ENCODE measurements at regions not wholly inside any gene's neighbourhood (a gene's known extent, or its start where the extent isn't known, plus 50 kb on each side); places are given as distances from the start of the nearest gene placed in this dataset.

GRCh38 chr14:98925354-98926040 lies 346.5 kb downstream of the BCL11B start:
- H3K36me3 ChIP-seq = no peaks in the 10 kb centered on the region
- DNase-seq = no peak
- no peak overlapping the region for H3K4me3 ChIP-seq
- no peak overlapping the region for H3K9ac ChIP-seq (ENCODE audit: low read depth in 2 of 2, low read length in 2 of 2)
- H3K27ac ChIP-seq = no peak overlapping the region
- intact Hi-C loops (cut with DNase I) = no loop called here
- no peaks in the 10 kb centered on the region for H3K9me3 ChIP-seq
- no peak for TF ChIP-seq CTCF (IDR thresholded peaks at IDR 0.05)
- H3K4me1 ChIP-seq = no peaks in the 10 kb centered on the region
- H3K27me3 ChIP-seq = no peaks in the 10 kb centered on the region

- H3K36me3 ChIP-seq = no peaks in the 10 kb centered on the region
- no peak overlapping the region for H3K4me3 ChIP-seq
- no peaks in the 10 kb centered on the region for H3K9me3 ChIP-seq
- DNase-seq = no peak
- H3K9ac ChIP-seq (ENCODE audit: low read depth in 2 of 2, low read length in 2 of 2) = no peak overlapping the region
- no peak overlapping the region for H3K27ac ChIP-seq
- H3K27me3 ChIP-seq = no peaks in the 10 kb centered on the region
- no peaks in the 10 kb centered on the region for H3K4me1 ChIP-seq
- intact Hi-C loops (cut with DNase I) = no loop called here
- no peak for TF ChIP-seq CTCF (IDR thresholded peaks at IDR 0.05)
These were observed 345.9 kb downstream of the BCL11B start for GRCh38 chr14:98926146-98926545.

GRCh38 chr14:98926801-98927200 lies 345.2 kb downstream of the BCL11B start:
- Histone ChIP-seq H3K4me3 (no peak overlapping the region), H3K4me1 (no peaks in the 10 kb centered on the region), H3K36me3 (no peaks in the 10 kb centered on the region), H3K27ac (no peak overlapping the region), H3K9me3 (no peaks in the 10 kb centered on the region), H3K27me3 (no peaks in the 10 kb centered on the region), H3K9ac (ENCODE audit: low read depth in 2 of 2, low read length in 2 of 2) (no peak overlapping the region)
- DNase-seq = no peak
- no peak for TF ChIP-seq CTCF (IDR thresholded peaks at IDR 0.05)
- intact Hi-C loops (cut with DNase I) = no loop called here

GRCh38 chr14:98927986-98928385 lies 344.0 kb downstream of the BCL11B start:
- no peak overlapping the region for H3K27ac ChIP-seq
- no peak overlapping the region for H3K9ac ChIP-seq (ENCODE audit: low read depth in 2 of 2, low read length in 2 of 2)
- H3K27me3 ChIP-seq = no peaks in the 10 kb centered on the region
- H3K9me3 ChIP-seq = no peaks in the 10 kb centered on the region
- TF ChIP-seq CTCF (IDR thresholded peaks at IDR 0.05) = no peak
- H3K4me1 ChIP-seq = no peaks in the 10 kb centered on the region
- no peak overlapping the region for H3K4me3 ChIP-seq
- H3K36me3 ChIP-seq = no peaks in the 10 kb centered on the region
- no peak for DNase-seq
- intact Hi-C loops (cut with DNase I) = no loop called here

GRCh38 chr14:98928418-98928817 lies 343.6 kb downstream of the BCL11B start:
- H3K9ac ChIP-seq (ENCODE audit: low read depth in 2 of 2, low read length in 2 of 2) = no peak overlapping the region
- no peak overlapping the region for H3K27ac ChIP-seq
- TF ChIP-seq CTCF (IDR thresholded peaks at IDR 0.05) = no peak
- H3K36me3 ChIP-seq = no peaks in the 10 kb centered on the region
- no peaks in the 10 kb centered on the region for H3K27me3 ChIP-seq
- H3K4me3 ChIP-seq = no peak overlapping the region
- no peaks in the 10 kb centered on the region for H3K9me3 ChIP-seq
- DNase-seq = no peak
- intact Hi-C loops (cut with DNase I) = no loop called here
- H3K4me1 ChIP-seq = no peaks in the 10 kb centered on the region

All from colonic mucosa (tissue), 4 donors.